OCI-LY1 (cell line): ENCODE measurements at regions not wholly inside any gene's neighbourhood (a gene's known extent, or its start where the extent isn't known, plus 50 kb on each side); places are given as distances from the start of the nearest gene placed in this dataset.

Experiments used
- H2AFZ ChIP-seq: fragments of 200-600 bp; sonication (generic), shearing (Covaris generic); 2 replicates; pipeline ENCODE4 v1.6.0; 2014; ENCODE audit warnings: antibody characterized with exemption, mild to moderate bottlenecking, low read length
- H3F3A ChIP-seq: fragments of 200-600 bp; sonication (generic), shearing (Covaris generic); 2 replicates; pipeline ENCODE4 v1.6.0; 2014; ENCODE audit warnings: mild to moderate bottlenecking, antibody characterized with exemption, low read length, moderate library complexity; ENCODE audit not compliant: insufficient read depth
- H3K27ac ChIP-seq: fragments of 200-600 bp; sonication (generic); 2 replicates; pipeline ENCODE4 v1.5.1; 2014; ENCODE audit warnings: low read length, mixed run types, mild to moderate bottlenecking, low read depth; ENCODE audit not compliant: poor library complexity, severe bottlenecking
- H3K27me3 ChIP-seq: fragments of 200-600 bp; sonication (generic); 2 replicates; pipeline ENCODE4 v1.6.0; 2014; ENCODE audit warnings: antibody characterized with exemption, mild to moderate bottlenecking, low read length, moderate library complexity; ENCODE audit not compliant: insufficient read depth
- H3K36me3 ChIP-seq: fragments of 200-600 bp; sonication (generic); 2 replicates; pipeline ENCODE4 v1.6.1; 2014; ENCODE audit warnings: mild to moderate bottlenecking, antibody characterized with exemption, low read length, moderate library complexity, mixed read lengths; ENCODE audit not compliant: insufficient read depth
- H3K4me1 ChIP-seq: fragments of 200-600 bp; sonication (generic); 2 replicates; pipeline ENCODE4 v1.5.1; 2014; ENCODE audit warnings: mild to moderate bottlenecking, low read length, moderate library complexity; ENCODE audit not compliant: insufficient read depth, severe bottlenecking
- H3K4me2 ChIP-seq: fragments of 200-600 bp; sonication (generic), shearing (Covaris generic); 2 replicates; pipeline ENCODE4 v1.6.1; 2014; ENCODE audit warnings: low read length
- H3K4me3 ChIP-seq: fragments of 200-600 bp; sonication (generic); 2 replicates; pipeline ENCODE4 v1.5.1; 2014; ENCODE audit warnings: low read length, low read depth, mild to moderate bottlenecking, mixed read lengths; ENCODE audit not compliant: poor library complexity, severe bottlenecking
- H3K79me2 ChIP-seq: fragments of 200-600 bp; shearing (Covaris generic); 2 replicates; pipeline ENCODE4 v1.6.1; 2016; ENCODE audit warnings: mixed run types, low read length, mixed read lengths; ENCODE audit not compliant: insufficient read depth
- H3K9ac ChIP-seq: fragments of 200-600 bp; sonication (generic), shearing (Covaris generic); 2 replicates; pipeline ENCODE4 v1.6.1; 2014; ENCODE audit warnings: mild to moderate bottlenecking, low read length, mixed read lengths
- H3K9me2 ChIP-seq: fragments of 200-600 bp; sonication (generic), shearing (Covaris generic); 2 replicates; pipeline ENCODE4 v1.6.1; 2014; ENCODE audit warnings: low read depth, mild to moderate bottlenecking, low read length, mixed read lengths
- H3K9me3 ChIP-seq: fragments of 200-600 bp; shearing (Covaris generic); 2 replicates; pipeline ENCODE4 v1.6.1; 2014; ENCODE audit warnings: low read length, mixed read lengths
- H4K20me1 ChIP-seq: fragments of 200-600 bp; sonication (generic), shearing (Covaris generic); 2 replicates; pipeline ENCODE4 v1.6.0; 2016; ENCODE audit warnings: mild to moderate bottlenecking, low read length; ENCODE audit not compliant: insufficient read depth
- EZH2 ChIP-seq: fragments of 200-600 bp; sonication (generic), shearing (Covaris generic); IDR thresholded peaks from 2 replicates; pipeline ENCODE4 v1.8.0; 2017; ENCODE audit warnings: borderline replicate concordance, mixed run types, mild to moderate bottlenecking, antibody characterized with exemption, low read length, moderate library complexity, mixed read lengths
- TF ChIP-seq, protein P1 (sequence below): fragments of 200-600 bp; sonication (generic), shearing (Covaris generic); IDR thresholded peaks from 2 replicates; pipeline ENCODE4 v1.5.1; 2017; ENCODE audit warnings: mild to moderate bottlenecking, antibody characterized with exemption, low read length, moderate library complexity, mixed read lengths

DNA sequence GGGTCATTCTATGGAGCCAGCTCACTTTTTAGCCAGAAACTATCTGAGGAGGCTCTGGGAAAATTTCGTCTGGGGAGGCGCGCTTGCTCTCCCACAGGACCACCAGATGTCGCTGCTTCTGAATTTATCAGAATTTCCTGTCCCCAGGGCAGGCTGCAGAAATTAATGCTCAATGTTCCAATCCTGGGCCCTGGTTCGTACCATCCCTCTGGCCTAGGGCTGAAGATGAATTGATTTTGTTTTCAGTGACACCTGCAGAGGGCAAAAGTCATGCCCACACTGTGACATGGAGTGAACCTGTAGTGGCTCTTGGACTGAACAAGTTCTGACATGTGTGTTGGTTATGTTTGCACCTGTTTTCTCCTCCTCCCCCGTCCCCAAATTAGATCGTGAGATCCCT is 482.6 kb downstream of the NPIPA7 start:
- no peaks in the 10 kb centered on the region for H3K4me1 ChIP-seq
- H3K79me2 ChIP-seq = no peaks in the 10 kb centered on the region
- no peak overlapping the region for H2AFZ ChIP-seq

DNA sequence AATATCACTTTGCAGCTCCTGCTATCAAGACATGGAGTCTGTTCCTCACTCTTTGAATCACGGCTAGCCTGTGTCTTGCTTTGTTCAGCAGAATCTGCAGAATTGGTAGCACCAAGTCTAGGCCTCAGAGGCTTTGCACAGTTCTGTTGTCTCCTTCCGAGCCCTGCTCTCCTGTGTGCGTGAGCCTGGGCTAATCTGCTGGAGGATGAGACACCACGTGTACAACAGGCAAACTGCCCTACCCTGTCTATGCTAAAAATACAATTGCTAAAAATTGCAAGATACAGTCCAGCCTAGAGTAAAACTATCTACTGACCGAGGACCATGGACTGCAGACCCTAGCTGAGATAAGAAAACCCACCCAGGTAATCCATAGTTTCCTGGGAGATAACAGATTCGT is 484.7 kb downstream of the NPIPA7 start:
- Histone ChIP-seq H3K79me2 (no peaks in the 10 kb centered on the region), H2AFZ (no peak overlapping the region), H3K9me2 (no peaks in the 10 kb centered on the region), H3K27ac (no peak overlapping the region), H3K4me2 (no peak overlapping the region), H3K27me3 (no peaks in the 10 kb centered on the region), H3K9ac (no peak overlapping the region), H4K20me1 (no peaks in the 10 kb centered on the region), H3K4me1 (no peaks in the 10 kb centered on the region), H3F3A (no peaks in the 10 kb centered on the region), H3K9me3 (no peaks in the 10 kb centered on the region), H3K36me3 (no peaks in the 10 kb centered on the region), H3K4me3 (no peak overlapping the region)
- no peak for TF ChIP-seq EZH2
- TF ChIP-seq, protein P1, sequence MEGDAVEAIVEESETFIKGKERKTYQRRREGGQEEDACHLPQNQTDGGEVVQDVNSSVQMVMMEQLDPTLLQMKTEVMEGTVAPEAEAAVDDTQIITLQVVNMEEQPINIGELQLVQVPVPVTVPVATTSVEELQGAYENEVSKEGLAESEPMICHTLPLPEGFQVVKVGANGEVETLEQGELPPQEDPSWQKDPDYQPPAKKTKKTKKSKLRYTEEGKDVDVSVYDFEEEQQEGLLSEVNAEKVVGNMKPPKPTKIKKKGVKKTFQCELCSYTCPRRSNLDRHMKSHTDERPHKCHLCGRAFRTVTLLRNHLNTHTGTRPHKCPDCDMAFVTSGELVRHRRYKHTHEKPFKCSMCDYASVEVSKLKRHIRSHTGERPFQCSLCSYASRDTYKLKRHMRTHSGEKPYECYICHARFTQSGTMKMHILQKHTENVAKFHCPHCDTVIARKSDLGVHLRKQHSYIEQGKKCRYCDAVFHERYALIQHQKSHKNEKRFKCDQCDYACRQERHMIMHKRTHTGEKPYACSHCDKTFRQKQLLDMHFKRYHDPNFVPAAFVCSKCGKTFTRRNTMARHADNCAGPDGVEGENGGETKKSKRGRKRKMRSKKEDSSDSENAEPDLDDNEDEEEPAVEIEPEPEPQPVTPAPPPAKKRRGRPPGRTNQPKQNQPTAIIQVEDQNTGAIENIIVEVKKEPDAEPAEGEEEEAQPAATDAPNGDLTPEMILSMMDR = no peak

More for the DNA sequence above, 482.6 kb downstream of the NPIPA7 start:
- Histone ChIP-seq H3F3A (no peaks in the 10 kb centered on the region), H4K20me1 (no peaks in the 10 kb centered on the region), H3K4me3 (no peak overlapping the region), H3K4me2 (no peak overlapping the region), H3K36me3 (no peaks in the 10 kb centered on the region), H3K9ac (no peak overlapping the region), H3K27me3 (no peaks in the 10 kb centered on the region), H3K9me3 (no peaks in the 10 kb centered on the region), H3K9me2 (no peaks in the 10 kb centered on the region), H3K27ac (no peak overlapping the region)
- TF ChIP-seq, protein P1 = peak; percentile 80
- TF ChIP-seq EZH2 = no peak

DNA sequence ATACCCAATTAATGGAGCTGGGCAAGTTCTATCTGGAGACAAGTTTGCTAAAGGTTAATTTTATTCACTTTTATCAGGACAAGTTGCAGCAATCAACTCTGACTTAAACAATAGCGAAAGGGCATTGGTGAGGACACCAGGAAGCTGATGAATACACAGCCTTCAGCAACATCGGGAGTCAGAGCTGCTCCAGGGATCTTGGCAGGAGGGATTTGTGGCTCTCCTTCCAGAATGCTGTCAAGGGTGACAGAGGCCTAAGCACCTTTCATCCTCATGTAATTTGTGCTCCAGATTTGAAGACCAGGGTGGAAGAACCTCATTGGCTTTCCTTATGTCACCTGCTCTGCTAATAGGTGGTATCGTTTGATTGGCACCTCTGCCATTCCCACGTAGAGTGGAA is 485.6 kb downstream of the NPIPA7 start:
- TF ChIP-seq EZH2 = no peak
- TF ChIP-seq, protein P1 = no peak
- no peaks in the 10 kb centered on the region for H3K9me3 ChIP-seq
- no peaks in the 10 kb centered on the region for H3K4me1 ChIP-seq
- no peaks in the 10 kb centered on the region for H3K27me3 ChIP-seq
- H3K9ac ChIP-seq = no peak overlapping the region
- no peak overlapping the region for H2AFZ ChIP-seq
- no peaks in the 10 kb centered on the region for H4K20me1 ChIP-seq
- H3K79me2 ChIP-seq = no peaks in the 10 kb centered on the region
- H3K36me3 ChIP-seq = no peaks in the 10 kb centered on the region
- no peak overlapping the region for H3K4me3 ChIP-seq
- no peaks in the 10 kb centered on the region for H3F3A ChIP-seq
- no peak overlapping the region for H3K27ac ChIP-seq
- H3K4me2 ChIP-seq = no peak overlapping the region
- no peaks in the 10 kb centered on the region for H3K9me2 ChIP-seq
